Muscle layer of colon (tissue), 2 donors: ENCODE measurements at regions not wholly inside any gene's neighbourhood (a gene's known extent, or its start where the extent isn't known, plus 50 kb on each side); places are given as distances from the start of the nearest gene placed in this dataset.
"Not testable (repeated sequence)": the region's sequence is repeated elsewhere in the genome, so short reads cannot be mapped to it uniquely, and the experiment has no call there.

Experiments used
- H3K27ac ChIP-seq: one replicate; pipeline ENCODE4 v1.7.0; 2013; ENCODE audit warnings: low read depth, mild to moderate bottlenecking, low read length, moderate library complexity
- H3K27me3 ChIP-seq, 2 donors: one replicate each; pipeline ENCODE4 v1.7.0; 2013; ENCODE audit warnings: low read length in 2 of 2, mild to moderate bottlenecking in 2 of 2; ENCODE audit not compliant: insufficient read depth in 2 of 2, control insufficient read depth in 1 of 2
- H3K36me3 ChIP-seq: one replicate; pipeline ENCODE4 v1.7.0; 2013; ENCODE audit warnings: mild to moderate bottlenecking, low read length; ENCODE audit not compliant: insufficient read depth
- H3K4me1 ChIP-seq: one replicate; pipeline ENCODE4 v1.7.0; 2013; ENCODE audit warnings: mild to moderate bottlenecking, low read length; ENCODE audit not compliant: insufficient read depth
- H3K4me3 ChIP-seq, 2 donors: one replicate each; pipeline ENCODE4 v1.7.0; 2013; ENCODE audit warnings: low read length in 2 of 2, low read depth in 1 of 2, mild to moderate bottlenecking in 1 of 2, moderate library complexity in 1 of 2
- H3K9ac ChIP-seq: one replicate; pipeline ENCODE4 v1.7.0; 2013; ENCODE audit warnings: low read length
- H3K9me3 ChIP-seq: one replicate; pipeline ENCODE4 v1.7.0; 2013; ENCODE audit warnings: mild to moderate bottlenecking, low read length
- donor health status: abdominal sarcoma.
- donor health status: Adenocarcinoma of cecum.

DNA sequence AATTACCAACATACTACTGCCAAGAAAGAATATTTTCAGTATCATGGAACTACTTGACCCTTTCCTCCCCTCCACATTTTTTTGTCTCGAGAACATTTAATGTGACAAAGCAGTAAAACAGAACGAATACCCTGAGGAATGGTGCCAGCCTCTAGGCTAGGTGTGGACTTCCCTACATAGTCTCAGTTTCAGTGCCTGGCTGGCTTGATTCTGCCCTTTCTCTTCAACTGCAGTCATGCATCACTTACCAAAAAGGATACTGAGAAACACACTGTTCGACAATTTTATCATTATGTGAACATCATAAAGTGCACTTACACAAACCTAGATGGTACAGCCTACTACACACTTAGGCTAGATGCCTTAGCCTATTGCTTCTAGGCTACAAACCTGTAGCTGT, 305.3 kb upstream of the HNRNPA3 start:
- Histone ChIP-seq H3K36me3 (no peaks in the 10 kb centered on the region), H3K9ac (no peak overlapping the region), H3K4me3 (no peak overlapping the region), H3K27ac (no peak overlapping the region), H3K9me3 (no peaks in the 10 kb centered on the region), H3K27me3 (no peaks in the 10 kb centered on the region), H3K4me1 (no peaks in the 10 kb centered on the region)

GRCh38 chr2:176910828-176911227, 301.8 kb upstream of the HNRNPA3 start:
- Histone ChIP-seq H3K36me3 (no peaks in the 10 kb centered on the region), H3K27ac (no peak overlapping the region), H3K9me3 (no peaks in the 10 kb centered on the region), H3K9ac (no peak overlapping the region), H3K4me1 (no peaks in the 10 kb centered on the region), H3K27me3 (no peaks in the 10 kb centered on the region), H3K4me3 (no peak overlapping the region)

- Histone ChIP-seq H3K27ac (no peak overlapping the region), H3K9ac (no peak overlapping the region), H3K27me3 (no peaks in the 10 kb centered on the region), H3K36me3 (no peaks in the 10 kb centered on the region), H3K9me3 (no peaks in the 10 kb centered on the region), H3K4me1 (no peaks in the 10 kb centered on the region), H3K4me3 (no peak overlapping the region)
These were observed 298.6 kb upstream of the HNRNPA3 start for GRCh38 chr2:176913955-176914354.

- H3K27ac ChIP-seq: no peak overlapping the region
- H3K4me1 ChIP-seq: no peaks in the 10 kb centered on the region
- no peaks in the 10 kb centered on the region for H3K36me3 ChIP-seq
- no peak overlapping the region for H3K9ac ChIP-seq
- no peaks in the 10 kb centered on the region for H3K27me3 ChIP-seq
- no peak overlapping the region for H3K4me3 ChIP-seq
- H3K9me3 ChIP-seq: no peaks in the 10 kb centered on the region
These were observed 298.2 kb upstream of the HNRNPA3 start for GRCh38 chr2:176914371-176914770.

DNA sequence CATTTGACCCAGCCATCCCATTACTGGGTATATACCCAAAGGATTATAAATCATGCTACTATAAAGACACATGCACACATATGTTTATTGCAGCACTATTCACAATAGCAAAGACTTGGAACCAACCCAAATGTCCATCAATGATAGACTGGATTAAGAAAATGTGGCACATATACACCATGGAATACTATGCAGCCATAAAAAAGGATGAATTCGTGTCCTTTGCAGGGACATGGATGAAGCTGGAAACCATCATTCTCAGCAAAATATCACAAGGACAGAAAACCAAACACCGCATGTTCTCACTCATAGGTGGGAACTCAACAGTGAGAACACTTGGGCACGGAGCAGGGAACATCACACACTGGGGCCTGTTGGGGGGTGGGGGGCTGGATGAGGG, 290.0 kb upstream of the HNRNPA3 start:
- not testable (repeated sequence) for H3K9me3 ChIP-seq, H3K27me3 ChIP-seq, H3K4me1 ChIP-seq, H3K4me3 ChIP-seq, H3K27ac ChIP-seq, H3K36me3 ChIP-seq, H3K9ac ChIP-seq

- H3K9ac ChIP-seq: no peak overlapping the region
- no peaks in the 10 kb centered on the region for H3K4me1 ChIP-seq
- no peaks in the 10 kb centered on the region for H3K36me3 ChIP-seq
- no peak overlapping the region for H3K27ac ChIP-seq
- no peaks in the 10 kb centered on the region for H3K9me3 ChIP-seq
- no peaks in the 10 kb centered on the region for H3K27me3 ChIP-seq
- H3K4me3 ChIP-seq: no peak overlapping the region
These were observed 289.4 kb upstream of the HNRNPA3 start for GRCh38 chr2:176923205-176923604.

DNA sequence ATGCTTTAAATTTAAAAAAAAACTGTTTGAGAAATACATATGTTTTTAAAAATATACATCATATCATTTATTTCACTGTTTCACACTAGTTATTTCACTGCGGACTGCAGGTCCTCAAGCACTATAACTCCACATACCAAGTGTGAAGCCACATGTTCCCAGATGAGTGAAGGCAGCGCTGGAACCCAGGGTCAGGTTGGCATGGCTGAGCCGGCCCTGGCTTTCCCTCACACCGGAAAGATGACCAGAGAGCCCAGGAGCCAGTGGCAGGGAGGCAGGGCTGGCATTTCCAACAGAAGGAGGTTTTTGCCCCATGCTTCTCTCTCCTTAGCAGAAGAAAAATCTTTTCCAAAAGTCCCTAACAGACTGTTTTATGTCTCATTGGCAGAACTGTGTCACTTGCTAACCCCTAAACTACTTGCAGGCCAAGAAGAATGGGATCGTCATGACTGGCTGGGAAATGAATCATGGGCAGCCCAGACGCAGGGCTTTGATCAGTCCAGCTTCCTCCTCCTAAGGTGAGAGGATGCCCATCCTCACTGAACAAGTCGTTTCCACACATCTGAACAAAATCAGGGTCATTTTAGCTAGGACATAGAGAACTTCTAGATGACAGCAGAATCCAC, 287.6 kb upstream of the HNRNPA3 start:
- H3K9ac ChIP-seq: no peak overlapping the region
- H3K9me3 ChIP-seq: no peaks in the 10 kb centered on the region

DNA sequence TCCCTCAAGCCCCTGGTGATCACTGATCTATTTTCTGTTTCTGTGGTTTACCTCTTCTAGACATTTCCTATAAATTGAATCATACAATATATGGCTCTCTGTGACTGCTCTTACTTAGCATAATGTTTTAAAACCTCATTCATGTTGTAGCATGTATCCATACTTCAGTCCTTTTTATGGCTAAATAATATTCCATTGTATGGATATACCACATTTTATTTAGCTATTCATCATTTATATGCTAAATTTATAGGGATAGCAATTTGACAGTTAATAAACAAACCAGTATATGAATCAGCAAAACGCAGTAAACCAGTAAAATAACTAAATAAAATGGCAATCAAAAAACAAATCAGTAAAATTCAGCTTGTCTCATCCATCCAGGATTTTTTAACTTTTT, 286.1 kb upstream of the HNRNPA3 start:
- no peaks in the 10 kb centered on the region for H3K9me3 ChIP-seq
- no peaks in the 10 kb centered on the region for H3K4me1 ChIP-seq
- no peak overlapping the region for H3K4me3 ChIP-seq
- H3K36me3 ChIP-seq: no peaks in the 10 kb centered on the region
- no peaks in the 10 kb centered on the region for H3K27me3 ChIP-seq
- no peak overlapping the region for H3K9ac ChIP-seq
- H3K27ac ChIP-seq: no peak overlapping the region

More for the DNA sequence above, 287.6 kb upstream of the HNRNPA3 start:
- Histone ChIP-seq H3K27ac (no peak overlapping the region), H3K4me1 (no peaks in the 10 kb centered on the region), H3K4me3 (no peak overlapping the region), H3K27me3 (no peaks in the 10 kb centered on the region), H3K36me3 (no peaks in the 10 kb centered on the region)

DNA sequence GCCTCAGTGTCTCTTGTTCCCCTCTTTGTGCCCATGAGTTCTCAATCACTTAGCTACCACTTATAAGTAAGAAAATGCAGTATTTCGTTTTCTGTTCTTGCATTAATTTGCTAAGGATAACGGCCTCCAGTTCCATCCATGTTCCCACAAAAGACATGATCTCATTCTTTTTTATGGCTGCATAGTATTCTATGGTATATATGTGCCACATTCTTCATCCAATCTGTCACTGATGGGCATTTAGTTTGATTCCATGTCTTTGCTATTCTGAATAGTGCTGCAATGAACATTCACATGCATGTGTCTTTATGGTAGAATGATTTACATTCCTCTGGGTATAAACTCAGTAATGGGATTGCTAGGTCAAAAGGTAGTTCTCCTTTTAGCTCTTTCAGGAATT, 283.2 kb upstream of the HNRNPA3 start:
- H3K9me3 ChIP-seq, H3K36me3 ChIP-seq, H3K4me3 ChIP-seq, H3K27ac ChIP-seq, H3K27me3 ChIP-seq, H3K4me1 ChIP-seq, H3K9ac ChIP-seq: not testable (repeated sequence)

GRCh38 chr2:176931588-176932563, 280.7 kb upstream of the HNRNPA3 start:
- Histone ChIP-seq H3K4me1 (peaks cover 10% of the 10 kb centered on the region), H3K9ac (no peak overlapping the region), H3K36me3 (no peaks in the 10 kb centered on the region), H3K27ac (no peak overlapping the region), H3K27me3 (no peaks in the 10 kb centered on the region), H3K4me3 (no peak overlapping the region), H3K9me3 (no peaks in the 10 kb centered on the region)

DNA sequence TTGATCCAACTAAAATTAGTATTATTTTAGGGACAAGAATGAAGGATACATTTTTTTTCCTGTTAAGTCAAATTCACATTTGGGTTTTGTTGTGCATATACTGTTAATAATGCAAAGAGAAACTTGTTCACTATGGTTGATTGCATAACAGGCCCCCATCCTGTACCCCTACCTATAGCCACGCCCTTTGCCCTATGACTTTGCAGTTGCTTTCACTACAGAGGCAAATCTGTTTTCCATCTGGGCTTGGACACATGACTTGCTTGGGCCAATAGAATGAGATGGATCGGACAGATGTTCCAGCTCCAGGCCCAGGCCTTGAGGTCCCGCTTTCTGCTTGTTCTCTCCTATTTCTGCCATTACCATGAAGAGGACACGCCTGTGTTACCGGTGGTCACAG, 278.5 kb upstream of the HNRNPA3 start:
- Histone ChIP-seq H3K9ac (no peak overlapping the region), H3K4me1 (peaks cover 10% of the 10 kb centered on the region), H3K4me3 (no peak overlapping the region), H3K36me3 (no peaks in the 10 kb centered on the region), H3K27ac (no peak overlapping the region), H3K27me3 (no peaks in the 10 kb centered on the region), H3K9me3 (no peaks in the 10 kb centered on the region)
